ENCODE measurements at regions not wholly inside any gene's neighbourhood (a gene's known extent, or its start where the extent isn't known, plus 50 kb on each side); places are given as distances from the start of the nearest gene placed in this dataset.

GRCh38 chr14:66038212-66038611 is 448.0 kb upstream of the CCDC196 start:
- Mint-ChIP-seq H3K36me3 (no peaks in the 10 kb centered on the region), H3K27ac (no peak overlapping the region), H3K4me3 (no peak overlapping the region), H3K4me1 (ENCODE audit: unreplicated experiment) (no peaks in the 10 kb centered on the region), H3K9me3 (peaks cover 6% of the 10 kb centered on the region), H3K27me3 (peaks cover 10% of the 10 kb centered on the region)
- DNase-seq (ENCODE audit: extremely low spot score, unreplicated experiment): no peak
- TF ChIP-seq, protein P1, sequence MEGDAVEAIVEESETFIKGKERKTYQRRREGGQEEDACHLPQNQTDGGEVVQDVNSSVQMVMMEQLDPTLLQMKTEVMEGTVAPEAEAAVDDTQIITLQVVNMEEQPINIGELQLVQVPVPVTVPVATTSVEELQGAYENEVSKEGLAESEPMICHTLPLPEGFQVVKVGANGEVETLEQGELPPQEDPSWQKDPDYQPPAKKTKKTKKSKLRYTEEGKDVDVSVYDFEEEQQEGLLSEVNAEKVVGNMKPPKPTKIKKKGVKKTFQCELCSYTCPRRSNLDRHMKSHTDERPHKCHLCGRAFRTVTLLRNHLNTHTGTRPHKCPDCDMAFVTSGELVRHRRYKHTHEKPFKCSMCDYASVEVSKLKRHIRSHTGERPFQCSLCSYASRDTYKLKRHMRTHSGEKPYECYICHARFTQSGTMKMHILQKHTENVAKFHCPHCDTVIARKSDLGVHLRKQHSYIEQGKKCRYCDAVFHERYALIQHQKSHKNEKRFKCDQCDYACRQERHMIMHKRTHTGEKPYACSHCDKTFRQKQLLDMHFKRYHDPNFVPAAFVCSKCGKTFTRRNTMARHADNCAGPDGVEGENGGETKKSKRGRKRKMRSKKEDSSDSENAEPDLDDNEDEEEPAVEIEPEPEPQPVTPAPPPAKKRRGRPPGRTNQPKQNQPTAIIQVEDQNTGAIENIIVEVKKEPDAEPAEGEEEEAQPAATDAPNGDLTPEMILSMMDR (conservative IDR thresholded peaks at IDR 0.05): no peak

DNA sequence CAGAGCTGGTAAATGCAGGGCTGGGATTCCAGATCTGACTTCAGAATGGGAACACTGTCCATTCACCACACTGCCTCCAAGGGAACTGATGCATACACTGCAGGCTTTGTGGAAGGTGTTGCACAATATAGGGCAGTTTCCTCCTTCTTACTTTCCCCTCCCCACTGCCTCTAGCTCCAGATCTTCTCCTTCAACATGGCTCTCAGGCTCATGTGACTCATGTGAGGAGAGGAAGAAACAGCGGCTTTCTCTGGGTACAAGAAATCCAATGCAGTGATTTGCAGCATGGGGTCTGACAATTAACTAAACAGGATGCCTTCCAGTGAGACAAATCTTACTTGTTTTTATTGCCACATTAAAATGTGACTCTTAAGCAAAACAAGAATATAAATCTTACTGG is 447.6 kb upstream of the CCDC196 start:
- no peak for DNase-seq (ENCODE audit: extremely low spot score, unreplicated experiment)
- H3K27me3 Mint-ChIP-seq: peaks cover 10% of the 10 kb centered on the region

GRCh38 chr14:66039495-66039894 is 446.7 kb upstream of the CCDC196 start:
- TF ChIP-seq, protein P1 (conservative IDR thresholded peaks at IDR 0.05): no peak
- no peaks in the 10 kb centered on the region for H3K9me3 Mint-ChIP-seq
- no peak overlapping the region for H3K27ac Mint-ChIP-seq

More for the DNA sequence above, 447.6 kb upstream of the CCDC196 start:
- TF ChIP-seq, protein P1 (conservative IDR thresholded peaks at IDR 0.05): no peak
- Mint-ChIP-seq H3K4me1 (ENCODE audit: unreplicated experiment) (no peaks in the 10 kb centered on the region), H3K27ac (no peak overlapping the region), H3K9me3 (peaks cover 6% of the 10 kb centered on the region), H3K36me3 (no peaks in the 10 kb centered on the region), H3K4me3 (no peak overlapping the region)

GRCh38 chr14:66041582-66041981 is 444.6 kb upstream of the CCDC196 start:
- DNase-seq (ENCODE audit: extremely low spot score, unreplicated experiment): no peak
- no peaks in the 10 kb centered on the region for H3K9me3 Mint-ChIP-seq
- TF ChIP-seq, protein P1 (conservative IDR thresholded peaks at IDR 0.05): no peak
- H3K36me3 Mint-ChIP-seq: no peaks in the 10 kb centered on the region
- H3K27ac Mint-ChIP-seq: no peak overlapping the region
- H3K4me1 Mint-ChIP-seq (ENCODE audit: unreplicated experiment): no peaks in the 10 kb centered on the region
- no peak overlapping the region for H3K4me3 Mint-ChIP-seq
- H3K27me3 Mint-ChIP-seq: peaks cover 10% of the 10 kb centered on the region

More at GRCh38 chr14:66039495-66039894, 446.7 kb upstream of the CCDC196 start:
- Mint-ChIP-seq H3K27me3 (peaks cover 10% of the 10 kb centered on the region), H3K36me3 (no peaks in the 10 kb centered on the region), H3K4me1 (ENCODE audit: unreplicated experiment) (no peaks in the 10 kb centered on the region), H3K4me3 (no peak overlapping the region)
- no peak for DNase-seq (ENCODE audit: extremely low spot score, unreplicated experiment)

DNA sequence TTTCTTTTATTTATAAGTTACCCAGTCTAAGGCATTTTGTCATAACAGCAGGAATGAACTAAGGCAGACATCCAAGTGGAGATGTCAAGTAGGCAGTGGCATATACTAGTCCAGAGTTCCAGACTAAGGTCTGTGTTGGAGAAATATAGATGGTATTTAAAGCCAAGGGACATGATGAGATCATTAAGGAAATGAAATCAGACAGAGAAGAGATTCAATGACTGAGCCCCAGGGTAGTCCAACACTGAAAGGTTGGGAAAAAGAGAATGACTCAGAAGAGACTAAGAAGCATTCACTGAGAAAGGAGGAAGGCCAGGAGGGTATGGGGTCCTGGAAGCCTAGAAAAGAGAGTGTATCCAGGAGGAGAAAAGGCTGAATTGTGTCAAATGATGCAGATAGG is 442.2 kb upstream of the CCDC196 start:
- TF ChIP-seq, protein P1 (conservative IDR thresholded peaks at IDR 0.05): no peak
- no peaks in the 10 kb centered on the region for H3K4me1 Mint-ChIP-seq (ENCODE audit: unreplicated experiment)
- H3K36me3 Mint-ChIP-seq: no peaks in the 10 kb centered on the region
- H3K27me3 Mint-ChIP-seq: peaks cover 7% of the 10 kb centered on the region
- no peak overlapping the region for H3K4me3 Mint-ChIP-seq
- no peak overlapping the region for H3K27ac Mint-ChIP-seq
- no peak for DNase-seq (ENCODE audit: extremely low spot score, unreplicated experiment)
- H3K9me3 Mint-ChIP-seq: no peaks in the 10 kb centered on the region

GRCh38 chr14:66045572-66046021 is 440.6 kb upstream of the CCDC196 start:
- H3K9me3 Mint-ChIP-seq: no peaks in the 10 kb centered on the region
- no peak overlapping the region for H3K27ac Mint-ChIP-seq
- no peak for DNase-seq (ENCODE audit: extremely low spot score, unreplicated experiment)
- no peak overlapping the region for H3K4me3 Mint-ChIP-seq
- H3K36me3 Mint-ChIP-seq: no peaks in the 10 kb centered on the region
- TF ChIP-seq, protein P1 (conservative IDR thresholded peaks at IDR 0.05): no peak
- H3K4me1 Mint-ChIP-seq (ENCODE audit: unreplicated experiment): no peaks in the 10 kb centered on the region
- peaks cover 2% of the 10 kb centered on the region for H3K27me3 Mint-ChIP-seq
